Activated T-helper 17 cell treated with anti-CD3 and anti-CD28 coated beads, Interleukin-2, amount 50 U/mL, for 72 hours (primary cell): ENCODE measurements at regions not wholly inside any gene's neighbourhood (a gene's known extent, or its start where the extent isn't known, plus 50 kb on each side); places are given as distances from the start of the nearest gene placed in this dataset.
"Not testable (repeated sequence)": the region's sequence is repeated elsewhere in the genome, so short reads cannot be mapped to it uniquely, and the experiment has no call there.

Source experiments
- ATAC-seq: fragments of 150-1000 bp; cut with Tn5 transposase; replicated peaks from 2 replicates; pipeline ENCODE4 v1.10.0; 2021; ENCODE audit warnings: mild to moderate bottlenecking, moderate library complexity
- H3K27ac Mint-ChIP-seq: one replicate; pipeline ENCODE4 v1.8.0; 2022; ENCODE audit warnings: mixed read lengths
- H3K27me3 Mint-ChIP-seq: one replicate; pipeline ENCODE4 v1.8.0; 2022; ENCODE audit warnings: mixed read lengths
- H3K36me3 Mint-ChIP-seq: one replicate; pipeline ENCODE4 v1.8.0; 2022; ENCODE audit warnings: low read depth, mild to moderate bottlenecking, mixed read lengths
- H3K4me1 Mint-ChIP-seq: one replicate; pipeline ENCODE4 v1.8.0; 2022; ENCODE audit warnings: mixed read lengths
- H3K4me3 Mint-ChIP-seq: one replicate; pipeline ENCODE4 v1.8.0; 2022; ENCODE audit warnings: mild to moderate bottlenecking, mixed read lengths
- H3K9me3 Mint-ChIP-seq: one replicate; pipeline ENCODE4 v1.8.0; 2022; ENCODE audit warnings: mixed read lengths

DNA sequence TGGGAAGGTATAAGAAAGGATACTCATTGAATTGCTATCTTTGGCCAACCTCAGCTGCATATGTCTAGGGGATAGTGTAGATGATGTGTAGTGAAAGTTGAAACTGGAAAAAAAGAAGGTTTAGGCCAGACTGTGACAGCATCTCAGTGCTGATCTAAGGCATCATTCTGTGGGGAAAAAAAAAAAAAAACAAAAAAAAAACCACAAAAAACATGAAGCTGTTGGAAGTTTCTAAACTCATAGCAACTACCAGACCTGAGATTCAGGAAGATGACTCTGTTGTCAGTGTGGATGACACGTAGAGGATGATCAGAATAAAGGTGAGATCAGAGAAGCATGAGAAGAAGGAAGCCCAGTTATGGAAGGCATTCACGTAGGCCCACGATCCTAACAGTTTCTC is 100.8 kb upstream of the CNKSR3 start:
- Mint-ChIP-seq H3K27me3 (peaks cover 8% of the 10 kb centered on the region), H3K36me3 (peaks cover 6% of the 10 kb centered on the region), H3K27ac (peak overlapping the region; percentile 90), H3K4me1 (peaks cover 31% of the 10 kb centered on the region), H3K9me3 (peaks cover 9% of the 10 kb centered on the region), H3K4me3 (peak overlapping the region; percentile 44)
- peak; percentile 68 for ATAC-seq

DNA sequence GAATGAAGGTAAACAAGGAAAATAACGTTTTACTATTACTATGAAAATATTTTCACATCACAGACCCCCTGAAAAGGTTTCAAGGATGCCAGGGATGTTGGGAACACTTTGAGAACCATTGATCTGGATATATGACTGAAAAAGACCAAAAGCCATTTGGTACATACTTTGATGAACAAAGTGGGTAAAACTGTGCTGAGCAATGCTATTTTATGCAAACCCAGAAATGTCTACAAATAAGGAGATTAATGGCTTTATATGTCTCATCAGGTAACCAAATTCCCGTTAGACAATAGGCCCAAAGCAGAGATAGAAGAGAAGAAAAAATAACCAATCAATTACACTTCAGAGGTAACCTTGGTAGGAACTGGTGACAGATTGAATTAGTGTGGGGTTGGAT is 101.4 kb upstream of the CNKSR3 start:
- Mint-ChIP-seq H3K36me3 (peaks cover 6% of the 10 kb centered on the region), H3K27me3 (peaks cover 8% of the 10 kb centered on the region), H3K4me1 (peaks cover 28% of the 10 kb centered on the region), H3K9me3 (peaks cover 9% of the 10 kb centered on the region), H3K4me3 (peak overlapping the region; percentile 44), H3K27ac (peak overlapping the region; percentile 90)
- no peak for ATAC-seq

DNA sequence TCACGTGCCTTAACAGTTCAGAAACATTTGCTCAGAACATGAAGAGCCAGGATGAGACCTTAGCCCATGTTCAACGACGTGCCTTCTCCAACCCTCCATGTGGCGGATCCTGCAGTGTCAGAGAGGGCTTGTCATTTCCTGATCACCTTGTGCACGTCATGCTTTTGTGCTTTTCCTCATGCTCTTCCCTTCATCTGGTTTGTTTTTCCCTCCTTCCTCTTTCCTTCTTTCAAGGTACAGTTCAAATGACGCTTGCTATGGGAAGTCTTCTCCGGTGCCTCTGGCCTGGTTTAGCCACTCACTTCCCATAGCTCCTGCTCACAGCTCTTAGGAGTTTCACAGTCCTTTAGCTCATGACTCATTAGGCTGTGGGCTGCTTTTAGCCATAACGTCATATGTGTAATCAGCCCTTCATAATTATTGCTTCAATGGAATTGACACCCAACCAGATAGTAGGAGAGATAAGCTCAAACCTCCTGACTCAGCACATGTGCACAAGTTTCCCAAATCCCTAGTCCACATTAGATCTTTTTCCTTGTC is 102.7 kb upstream of the CNKSR3 start:
- peaks cover 9% of the 10 kb centered on the region for H3K9me3 Mint-ChIP-seq
- peak overlapping the region; percentile 90 for H3K27ac Mint-ChIP-seq
- peaks cover 25% of the 10 kb centered on the region for H3K4me1 Mint-ChIP-seq
- peaks cover 8% of the 10 kb centered on the region for H3K27me3 Mint-ChIP-seq
- H3K4me3 Mint-ChIP-seq, result peak overlapping the region; percentile 62
- peaks cover 6% of the 10 kb centered on the region for H3K36me3 Mint-ChIP-seq
- peak; percentile 45 for ATAC-seq

DNA sequence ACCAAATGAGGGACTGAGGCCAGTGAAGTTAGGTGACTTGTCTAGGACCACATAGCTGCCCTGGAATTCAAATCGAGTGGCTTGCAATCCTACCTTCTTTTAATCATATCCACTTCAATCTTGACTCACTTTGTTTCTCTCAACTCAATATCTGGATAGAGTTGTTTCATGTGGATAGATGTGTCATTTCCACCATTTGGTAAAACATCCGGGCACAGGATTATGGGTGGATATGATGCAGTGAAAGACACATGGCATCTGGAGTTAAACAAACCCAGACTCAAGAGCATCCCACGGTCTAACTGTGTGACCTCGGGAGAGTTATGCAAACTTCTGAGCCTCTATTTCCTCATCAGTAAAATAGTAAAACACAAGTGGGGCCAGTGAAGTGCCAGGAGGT is 103.6 kb upstream of the CNKSR3 start:
- Mint-ChIP-seq H3K27ac (peak overlapping the region; percentile 90), H3K4me3 (peak overlapping the region; percentile 62), H3K36me3 (peaks cover 6% of the 10 kb centered on the region), H3K9me3 (peaks cover 9% of the 10 kb centered on the region), H3K27me3 (peaks cover 8% of the 10 kb centered on the region), H3K4me1 (peaks cover 25% of the 10 kb centered on the region)
- ATAC-seq, result peak; percentile 47

DNA sequence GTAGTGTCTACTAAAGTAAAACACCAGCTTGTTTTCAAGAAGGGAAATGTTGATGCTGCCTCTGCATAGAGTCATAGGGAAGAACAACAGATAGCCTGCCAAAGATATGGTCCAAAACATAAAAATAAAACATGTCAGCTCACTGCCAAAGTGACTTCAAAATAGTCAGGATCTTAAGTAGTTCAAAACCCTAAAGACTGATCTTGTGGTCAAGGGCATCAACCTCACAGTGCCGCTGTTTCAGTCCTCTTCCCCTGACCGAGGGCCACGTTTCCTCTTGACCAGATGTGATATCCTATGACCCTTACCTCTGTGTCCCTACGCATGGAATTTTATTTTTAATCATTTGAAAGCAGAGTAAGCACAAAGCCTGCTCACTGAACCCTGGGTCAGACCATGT is 104.2 kb upstream of the CNKSR3 start:
- H3K9me3 Mint-ChIP-seq, result peaks cover 9% of the 10 kb centered on the region
- H3K27me3 Mint-ChIP-seq, result peaks cover 8% of the 10 kb centered on the region
- peaks cover 25% of the 10 kb centered on the region for H3K4me1 Mint-ChIP-seq
- peaks cover 6% of the 10 kb centered on the region for H3K36me3 Mint-ChIP-seq
- H3K4me3 Mint-ChIP-seq, result no peak overlapping the region
- H3K27ac Mint-ChIP-seq, result no peak overlapping the region
- ATAC-seq, result no peak

DNA sequence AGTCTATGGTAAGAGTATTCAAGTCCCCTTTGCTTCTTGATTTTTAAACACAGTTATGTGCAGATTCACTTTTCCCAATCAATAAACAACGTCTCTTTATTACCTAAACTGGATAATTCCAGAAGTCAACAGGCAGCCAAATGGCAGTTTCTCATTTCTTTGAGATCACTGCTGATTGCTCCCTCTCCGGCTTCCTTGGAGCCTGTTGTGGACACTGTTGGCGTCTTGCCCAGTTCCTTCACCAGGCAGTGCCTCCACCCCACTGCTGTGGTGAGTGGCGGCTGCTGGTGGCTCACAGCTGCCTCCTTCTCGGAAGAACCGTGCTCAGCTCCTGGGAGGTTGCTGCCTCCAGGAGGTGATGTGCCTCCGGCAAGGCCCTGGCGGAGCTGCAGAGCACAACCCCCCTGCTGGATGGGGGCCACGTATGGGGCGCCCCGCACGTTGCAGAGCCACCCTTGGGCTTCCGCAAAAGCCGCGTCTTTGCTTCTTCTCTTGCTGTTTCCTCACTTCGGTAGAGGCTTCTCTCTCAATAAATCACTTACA is 105.1 kb upstream of the CNKSR3 start:
- H3K36me3 Mint-ChIP-seq, result peaks cover 6% of the 10 kb centered on the region
- ATAC-seq, result no peak
- H3K27ac Mint-ChIP-seq, result no peak overlapping the region
- H3K4me3 Mint-ChIP-seq, result no peak overlapping the region
- peaks cover 4% of the 10 kb centered on the region for H3K27me3 Mint-ChIP-seq
- H3K4me1 Mint-ChIP-seq, result peaks cover 20% of the 10 kb centered on the region
- H3K9me3 Mint-ChIP-seq, result peaks cover 5% of the 10 kb centered on the region

DNA sequence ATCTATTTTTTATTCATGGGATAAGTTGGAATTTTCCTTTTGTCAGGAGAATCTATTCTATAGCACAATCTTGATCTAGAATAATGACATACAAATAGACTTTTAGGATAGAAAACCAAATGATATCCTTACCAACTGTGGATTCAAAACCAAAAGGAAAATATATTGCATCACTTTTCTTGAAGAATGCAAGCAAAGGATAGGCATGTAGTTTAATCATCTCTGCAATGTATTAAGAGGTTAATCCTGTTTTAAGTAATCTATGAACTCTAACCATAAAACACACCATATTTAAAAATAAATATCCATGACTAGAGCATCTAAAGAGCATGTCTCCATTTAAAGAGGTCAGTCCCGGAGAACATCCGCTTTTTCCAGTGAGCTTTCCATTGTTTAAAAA is 106.7 kb upstream of the CNKSR3 start:
- no peak overlapping the region for H3K27ac Mint-ChIP-seq
- no peaks in the 10 kb centered on the region for H3K36me3 Mint-ChIP-seq
- ATAC-seq, result no peak
- H3K4me1 Mint-ChIP-seq, result peaks cover 14% of the 10 kb centered on the region
- H3K9me3 Mint-ChIP-seq, result peaks cover 5% of the 10 kb centered on the region
- H3K27me3 Mint-ChIP-seq, result peaks cover 4% of the 10 kb centered on the region
- H3K4me3 Mint-ChIP-seq, result no peak overlapping the region

DNA sequence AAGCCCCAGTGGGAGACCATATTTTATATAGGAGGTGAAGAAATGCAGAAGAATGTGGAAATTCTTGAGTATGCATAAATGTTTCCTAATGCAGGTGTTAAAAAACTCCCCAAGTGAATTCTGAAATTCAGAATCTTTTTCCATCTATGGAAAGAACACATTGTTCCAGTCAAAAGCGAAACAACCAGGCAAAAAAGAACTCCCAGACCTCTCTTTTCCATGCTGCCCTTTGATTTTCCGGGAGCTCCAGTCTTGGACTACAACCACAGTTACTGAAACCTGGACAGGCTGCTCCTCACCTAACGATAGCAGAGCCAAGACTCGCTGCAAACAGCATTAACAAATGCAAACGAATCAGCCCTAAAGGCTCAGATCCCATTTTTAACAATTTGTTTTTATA is 108.7 kb upstream of the CNKSR3 start:
- no peaks in the 10 kb centered on the region for H3K4me1 Mint-ChIP-seq
- H3K4me3 Mint-ChIP-seq, result no peak overlapping the region
- H3K27ac Mint-ChIP-seq, result no peak overlapping the region
- H3K27me3 Mint-ChIP-seq, result no peaks in the 10 kb centered on the region
- no peaks in the 10 kb centered on the region for H3K36me3 Mint-ChIP-seq
- H3K9me3 Mint-ChIP-seq, result no peaks in the 10 kb centered on the region
- ATAC-seq, result no peak

DNA sequence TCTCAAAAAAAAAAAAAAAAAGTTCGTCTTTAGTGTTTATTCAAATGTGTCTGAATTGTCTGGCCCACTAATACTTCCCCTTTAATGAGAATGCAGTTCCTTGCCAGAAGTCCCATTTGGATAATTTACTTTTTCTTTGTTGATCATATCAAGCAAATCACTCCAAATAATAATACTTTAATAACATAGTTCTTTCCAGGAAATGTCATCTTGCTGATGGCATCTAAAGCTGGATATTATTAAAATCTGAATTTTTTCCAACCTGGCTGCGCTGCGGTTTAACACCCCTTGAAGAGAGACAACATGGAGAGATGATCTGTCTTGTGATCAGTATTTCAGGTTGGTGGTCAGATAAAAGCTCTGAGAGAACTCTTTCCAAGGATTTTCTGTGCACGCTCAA is 111.2 kb upstream of the CNKSR3 start:
- Mint-ChIP-seq H3K4me1 (peaks cover 5% of the 10 kb centered on the region), H3K36me3 (no peaks in the 10 kb centered on the region), H3K9me3 (peaks cover 3% of the 10 kb centered on the region), H3K27me3 (no peaks in the 10 kb centered on the region), H3K27ac (no peak overlapping the region), H3K4me3 (no peak overlapping the region)
- ATAC-seq, result no peak

DNA sequence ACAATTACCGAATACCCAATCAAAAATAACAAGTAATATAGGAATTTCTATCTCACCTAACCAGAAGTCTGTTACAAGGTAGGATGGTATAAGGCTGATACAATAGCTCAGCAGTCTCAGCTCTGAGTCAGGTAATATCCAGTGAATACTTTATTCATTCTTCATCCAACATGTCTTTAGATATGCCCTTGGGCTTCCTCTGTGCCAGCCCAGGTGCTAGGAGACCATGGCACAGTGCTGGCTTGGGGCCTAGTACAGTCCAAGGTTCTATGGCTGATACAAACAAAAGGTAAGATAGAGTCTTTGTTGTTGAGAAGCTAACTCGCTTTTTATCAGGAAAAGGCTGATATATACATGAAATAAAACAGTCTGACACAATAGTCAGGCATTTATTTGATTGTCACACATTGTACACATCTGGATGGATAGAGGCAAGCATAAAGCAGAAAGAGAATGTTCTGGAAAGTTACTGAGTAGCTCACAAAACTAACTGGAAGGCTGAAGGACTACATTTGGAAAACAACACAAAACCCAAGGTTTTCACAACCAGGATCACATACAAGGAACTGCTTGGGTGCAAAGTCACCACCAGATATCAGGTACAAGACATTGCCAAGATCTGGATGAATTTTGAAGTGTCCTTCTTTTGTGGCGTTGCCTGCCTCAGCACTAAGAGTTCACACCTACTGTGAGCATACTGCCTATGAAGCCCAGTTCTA is 110.4 kb upstream of the SCAF8 start:
- Mint-ChIP-seq H3K9me3 (peaks cover 3% of the 10 kb centered on the region), H3K4me1 (peaks cover 5% of the 10 kb centered on the region), H3K36me3 (no peaks in the 10 kb centered on the region), H3K27ac (no peak overlapping the region), H3K27me3 (no peaks in the 10 kb centered on the region), H3K4me3 (no peak overlapping the region)
- no peak for ATAC-seq

DNA sequence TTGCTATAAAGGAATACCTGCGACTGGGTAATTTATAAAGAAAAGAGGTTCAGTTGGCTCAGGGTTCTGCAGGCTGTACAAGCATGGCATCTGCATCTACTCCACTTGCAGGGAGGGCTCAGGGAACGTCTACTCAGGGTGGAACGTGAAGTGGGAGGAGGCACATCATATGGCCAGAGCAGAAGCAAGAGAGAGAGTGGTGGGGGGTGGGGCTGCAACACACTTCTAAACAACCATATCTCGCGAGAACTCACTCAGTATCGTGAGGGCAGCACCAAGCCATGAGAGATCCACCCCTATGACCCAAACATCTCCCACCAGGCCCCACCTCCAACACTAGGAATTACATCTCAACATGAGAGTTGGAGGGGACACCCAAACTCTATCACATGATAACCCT is 109.8 kb upstream of the SCAF8 start:
- Mint-ChIP-seq H3K36me3 (no peaks in the 10 kb centered on the region), H3K4me3 (no peak overlapping the region), H3K27ac (no peak overlapping the region), H3K9me3 (peaks cover 3% of the 10 kb centered on the region), H3K27me3 (peaks cover 2% of the 10 kb centered on the region), H3K4me1 (peaks cover 5% of the 10 kb centered on the region)
- no peak for ATAC-seq

DNA sequence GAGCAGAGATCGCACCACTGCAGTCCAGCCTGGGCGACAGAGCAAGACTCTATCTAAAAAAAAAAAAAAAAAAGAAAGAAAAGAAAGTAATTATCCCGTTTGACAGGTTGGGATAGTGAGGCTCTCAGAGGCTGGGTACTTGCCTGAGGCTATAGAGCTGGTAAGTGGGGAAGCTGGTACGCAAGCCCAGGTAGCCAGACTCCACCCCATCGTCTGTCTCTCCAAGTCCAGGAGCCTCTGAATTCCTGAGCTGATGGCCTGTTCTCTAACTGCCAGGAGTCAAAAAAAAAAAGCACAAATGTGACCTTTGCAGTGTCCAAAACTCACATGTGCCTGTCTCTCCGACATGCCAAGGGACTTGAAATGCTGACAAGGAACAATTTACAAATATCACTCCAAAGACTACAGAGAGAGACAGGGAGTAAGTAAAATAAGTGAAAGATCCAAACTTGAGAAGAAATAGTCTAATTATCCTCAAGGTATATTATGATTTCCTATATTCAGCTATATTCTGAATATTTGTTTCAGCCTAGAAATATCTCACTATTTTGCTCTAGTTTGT is 109.1 kb upstream of the SCAF8 start:
- H3K4me1 Mint-ChIP-seq, result peaks cover 5% of the 10 kb centered on the region
- peaks cover 3% of the 10 kb centered on the region for H3K9me3 Mint-ChIP-seq
- H3K4me3 Mint-ChIP-seq, result peak overlapping the region; percentile 40
- peak overlapping the region; percentile 57 for H3K27ac Mint-ChIP-seq
- H3K27me3 Mint-ChIP-seq, result peaks cover 2% of the 10 kb centered on the region
- no peaks in the 10 kb centered on the region for H3K36me3 Mint-ChIP-seq
- ATAC-seq, result no peak

DNA sequence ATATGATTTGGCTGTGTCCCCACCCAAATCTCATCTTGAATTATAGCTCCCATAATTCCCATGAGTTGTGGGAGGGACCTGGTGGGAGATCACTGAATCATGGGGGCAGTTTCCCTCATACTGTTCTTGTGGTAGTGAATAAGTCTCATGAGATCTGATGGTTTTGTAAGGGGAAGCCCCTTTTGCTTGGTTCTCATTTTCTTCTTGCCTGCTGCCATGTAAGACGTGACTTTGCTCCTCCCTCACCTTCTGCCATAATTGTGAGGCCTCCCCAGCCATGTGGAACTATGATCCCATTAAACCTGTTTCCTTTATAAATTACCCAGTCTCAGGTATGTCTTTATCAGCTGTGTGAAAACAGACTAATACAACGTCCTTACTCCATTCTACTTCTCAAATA is 108.5 kb upstream of the SCAF8 start:
- not testable (repeated sequence) for H3K9me3 Mint-ChIP-seq, H3K27me3 Mint-ChIP-seq, H3K36me3 Mint-ChIP-seq, H3K4me1 Mint-ChIP-seq
- ATAC-seq, result peak; percentile 81
- H3K4me3 Mint-ChIP-seq, result peak overlapping the region; percentile 40
- H3K27ac Mint-ChIP-seq, result peak overlapping the region; percentile 57

DNA sequence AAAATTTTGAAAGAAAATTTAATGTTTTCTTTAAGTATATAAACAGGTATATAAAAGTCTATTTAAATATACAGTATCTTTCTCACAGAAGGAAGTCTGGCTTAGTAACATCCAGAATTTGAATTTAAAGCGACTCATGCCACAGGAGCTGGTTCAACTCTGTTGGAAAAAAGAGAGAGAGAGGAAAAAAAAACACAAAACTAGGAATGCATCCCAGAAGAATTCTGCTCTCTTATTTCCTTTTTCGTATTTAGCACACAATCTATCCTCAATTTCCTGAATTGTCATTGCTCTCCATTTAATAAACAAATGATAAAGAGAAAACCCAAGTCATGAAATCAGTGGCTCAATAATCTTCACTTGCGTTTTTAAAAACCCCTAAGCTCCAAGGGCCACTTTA is 107.5 kb upstream of the SCAF8 start:
- Mint-ChIP-seq H3K4me1 (peaks cover 5% of the 10 kb centered on the region), H3K27me3 (peaks cover 2% of the 10 kb centered on the region), H3K27ac (no peak overlapping the region), H3K36me3 (no peaks in the 10 kb centered on the region), H3K9me3 (peaks cover 3% of the 10 kb centered on the region), H3K4me3 (no peak overlapping the region)
- no peak for ATAC-seq

DNA sequence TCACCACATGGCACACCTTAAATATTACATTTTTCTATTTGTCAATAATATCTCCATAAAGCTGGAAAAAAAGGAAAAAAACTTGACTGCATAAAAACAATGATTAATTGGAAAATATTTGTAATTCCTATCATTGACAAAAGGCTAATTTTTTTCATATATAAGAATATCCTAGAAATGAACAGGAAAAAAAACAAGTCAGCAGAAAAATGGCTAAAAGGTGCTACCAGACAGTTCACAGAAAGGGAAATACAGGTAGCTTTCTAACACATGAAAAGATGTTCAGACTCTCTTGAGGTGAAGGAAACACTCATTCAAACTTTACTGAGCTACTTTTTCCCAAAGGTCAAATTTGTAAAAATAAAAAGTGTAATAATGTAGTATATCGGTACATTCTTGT is 104.1 kb upstream of the SCAF8 start:
- Mint-ChIP-seq H3K27ac (no peak overlapping the region), H3K36me3 (no peaks in the 10 kb centered on the region), H3K4me1 (peaks cover 5% of the 10 kb centered on the region), H3K27me3 (peaks cover 22% of the 10 kb centered on the region), H3K9me3 (peaks cover 13% of the 10 kb centered on the region), H3K4me3 (no peak overlapping the region)
- ATAC-seq, result no peak
